Activated CD4-positive, alpha-beta T cell treated with anti-CD3 and anti-CD28 coated beads, Interleukin-2, amount 10 ng/mL, durations not matched to agents 7 days and 5 days (primary cell): ENCODE measurements at regions not wholly inside any gene's neighbourhood (a gene's known extent, or its start where the extent isn't known, plus 50 kb on each side); places are given as distances from the start of the nearest gene placed in this dataset.
"Not testable (repeated sequence)": the region's sequence is repeated elsewhere in the genome, so short reads cannot be mapped to it uniquely, and the experiment has no call there.

ENCODE experiments used
- CTCF ChIA-PET: fragments of 350-600 bp; sonication (Branson Sonifier 250); formaldehyde crosslinking; loops from one replicate; lab custom pipeline; 2021; ENCODE audit warnings: antibody characterized with exemption; lab: Charles Lee
- POLR2A ChIA-PET: fragments of 350-600 bp; sonication (Branson Sonifier 250); formaldehyde crosslinking; loops from one replicate; lab custom pipeline; 2021; ENCODE audit warnings: antibody characterized with exemption; lab: Charles Lee
- DNase-seq: peaks from one replicate; pipeline ENCODE4 v3.0.0-alpha.2; 2020
- H3K27ac Mint-ChIP-seq: one replicate; pipeline ENCODE4 v1.8.0; 2021; ENCODE audit warnings: mild to moderate bottlenecking, moderate library complexity, mixed read lengths
- H3K27me3 Mint-ChIP-seq: one replicate; pipeline ENCODE4 v1.8.0; 2021; ENCODE audit warnings: mixed read lengths
- H3K36me3 Mint-ChIP-seq: one replicate; pipeline ENCODE4 v1.8.0; 2021; ENCODE audit warnings: low read depth, mixed read lengths
- H3K4me1 Mint-ChIP-seq: one replicate; pipeline ENCODE4 v1.8.0; 2021; ENCODE audit warnings: mixed read lengths
- H3K4me3 Mint-ChIP-seq: one replicate; pipeline ENCODE4 v1.8.0; 2021; ENCODE audit warnings: mild to moderate bottlenecking, moderate library complexity, mixed read lengths
- H3K9me3 Mint-ChIP-seq: one replicate; pipeline ENCODE4 v1.8.0; 2021; ENCODE audit warnings: mixed read lengths

- Mint-ChIP-seq H3K4me1 (no peaks in the 10 kb centered on the region), H3K4me3 (no peak overlapping the region), H3K27me3 (no peaks in the 10 kb centered on the region), H3K27ac (no peak overlapping the region), H3K9me3 (no peaks in the 10 kb centered on the region), H3K36me3 (no peaks in the 10 kb centered on the region)
- no peak for DNase-seq
- POLR2A ChIA-PET: no interaction called here
- CTCF ChIA-PET: no interaction called here
Measured at GRCh38 chr2:155020246-155020645, 321.8 kb downstream of the KCNJ3 start.

- H3K27ac Mint-ChIP-seq: no peak overlapping the region
- no peaks in the 10 kb centered on the region for H3K27me3 Mint-ChIP-seq
- H3K36me3 Mint-ChIP-seq: no peaks in the 10 kb centered on the region
- H3K9me3 Mint-ChIP-seq: no peaks in the 10 kb centered on the region
- H3K4me3 Mint-ChIP-seq: no peak overlapping the region
- DNase-seq: no peak
- no peaks in the 10 kb centered on the region for H3K4me1 Mint-ChIP-seq
- ChIA-PET POLR2A (no interaction called here), CTCF (no interaction called here)
Measured at GRCh38 chr2:155010925-155011324, 312.4 kb downstream of the KCNJ3 start.

GRCh38 chr2:154995361-154995760 lies 296.9 kb downstream of the KCNJ3 start:
- no peaks in the 10 kb centered on the region for H3K27me3 Mint-ChIP-seq
- DNase-seq: no peak
- no peaks in the 10 kb centered on the region for H3K36me3 Mint-ChIP-seq
- no peaks in the 10 kb centered on the region for H3K4me1 Mint-ChIP-seq
- no peak overlapping the region for H3K27ac Mint-ChIP-seq
- ChIA-PET CTCF (no interaction called here), POLR2A (no interaction called here)
- H3K4me3 Mint-ChIP-seq: no peak overlapping the region
- no peaks in the 10 kb centered on the region for H3K9me3 Mint-ChIP-seq

- Mint-ChIP-seq H3K4me1 (no peaks in the 10 kb centered on the region), H3K27ac (no peak overlapping the region), H3K27me3 (no peaks in the 10 kb centered on the region), H3K4me3 (no peak overlapping the region), H3K9me3 (peaks cover 2% of the 10 kb centered on the region), H3K36me3 (no peaks in the 10 kb centered on the region)
- ChIA-PET POLR2A (no interaction called here), CTCF (no interaction called here)
- no peak for DNase-seq
Measured at GRCh38 chr2:154992826-154993225, 294.3 kb downstream of the KCNJ3 start.

- Mint-ChIP-seq H3K27ac (no peak overlapping the region), H3K9me3 (no peaks in the 10 kb centered on the region), H3K4me3 (no peak overlapping the region), H3K36me3 (no peaks in the 10 kb centered on the region), H3K27me3 (no peaks in the 10 kb centered on the region), H3K4me1 (no peaks in the 10 kb centered on the region)
- ChIA-PET CTCF (no interaction called here), POLR2A (no interaction called here)
- no peak for DNase-seq
Measured at GRCh38 chr2:154978710-154979109, 280.2 kb downstream of the KCNJ3 start.

GRCh38 chr2:154978244-154978643 lies 279.7 kb downstream of the KCNJ3 start:
- Mint-ChIP-seq H3K27ac (no peak overlapping the region), H3K9me3 (no peaks in the 10 kb centered on the region), H3K27me3 (no peaks in the 10 kb centered on the region), H3K4me3 (no peak overlapping the region), H3K4me1 (no peaks in the 10 kb centered on the region), H3K36me3 (no peaks in the 10 kb centered on the region)
- no peak for DNase-seq
- ChIA-PET POLR2A (no interaction called here), CTCF (no interaction called here)

GRCh38 chr2:154974041-154974440 lies 275.5 kb downstream of the KCNJ3 start:
- H3K36me3 Mint-ChIP-seq: no peaks in the 10 kb centered on the region
- no peak for DNase-seq
- no peaks in the 10 kb centered on the region for H3K4me1 Mint-ChIP-seq
- no peaks in the 10 kb centered on the region for H3K27me3 Mint-ChIP-seq
- H3K9me3 Mint-ChIP-seq: no peaks in the 10 kb centered on the region
- ChIA-PET CTCF (no interaction called here), POLR2A (no interaction called here)
- H3K4me3 Mint-ChIP-seq: no peak overlapping the region
- H3K27ac Mint-ChIP-seq: no peak overlapping the region

GRCh38 chr2:154963511-154963910 lies 265.0 kb downstream of the KCNJ3 start:
- no peaks in the 10 kb centered on the region for H3K36me3 Mint-ChIP-seq
- H3K27ac Mint-ChIP-seq: no peak overlapping the region
- POLR2A ChIA-PET: no interaction called here
- no peaks in the 10 kb centered on the region for H3K27me3 Mint-ChIP-seq
- H3K4me3 Mint-ChIP-seq: no peak overlapping the region
- no peaks in the 10 kb centered on the region for H3K4me1 Mint-ChIP-seq
- CTCF ChIA-PET: no interaction called here
- DNase-seq: no peak
- H3K9me3 Mint-ChIP-seq: peaks cover 2% of the 10 kb centered on the region

GRCh38 chr2:154961676-154962075 lies 263.2 kb downstream of the KCNJ3 start:
- Mint-ChIP-seq H3K27ac (no peak overlapping the region), H3K27me3 (no peaks in the 10 kb centered on the region), H3K36me3 (no peaks in the 10 kb centered on the region), H3K4me1 (no peaks in the 10 kb centered on the region), H3K9me3 (peaks cover 8% of the 10 kb centered on the region), H3K4me3 (no peak overlapping the region)
- ChIA-PET CTCF (no interaction called here), POLR2A (no interaction called here)
- no peak for DNase-seq

- CTCF ChIA-PET: no interaction called here
- no peaks in the 10 kb centered on the region for H3K36me3 Mint-ChIP-seq
- H3K9me3 Mint-ChIP-seq: peaks cover 8% of the 10 kb centered on the region
- H3K4me1 Mint-ChIP-seq: no peaks in the 10 kb centered on the region
- POLR2A ChIA-PET: no interaction called here
- no peak overlapping the region for H3K4me3 Mint-ChIP-seq
- no peaks in the 10 kb centered on the region for H3K27me3 Mint-ChIP-seq
- no peak overlapping the region for H3K27ac Mint-ChIP-seq
- no peak for DNase-seq
Measured at GRCh38 chr2:154960802-154961583, 262.5 kb downstream of the KCNJ3 start.

GRCh38 chr2:154952346-154952980 lies 254.0 kb downstream of the KCNJ3 start:
- Mint-ChIP-seq H3K27me3 (no peaks in the 10 kb centered on the region), H3K9me3 (no peaks in the 10 kb centered on the region), H3K36me3 (no peaks in the 10 kb centered on the region), H3K4me3 (no peak overlapping the region), H3K27ac (no peak overlapping the region), H3K4me1 (no peaks in the 10 kb centered on the region)
- no peak for DNase-seq
- POLR2A ChIA-PET: no interaction called here
- CTCF ChIA-PET: no interaction called here

- DNase-seq, CTCF ChIA-PET, H3K36me3 Mint-ChIP-seq, H3K4me3 Mint-ChIP-seq, H3K4me1 Mint-ChIP-seq, POLR2A ChIA-PET, H3K27ac Mint-ChIP-seq, H3K27me3 Mint-ChIP-seq, H3K9me3 Mint-ChIP-seq: not testable (repeated sequence)
Measured at GRCh38 chr2:154947416-154947815, 248.9 kb downstream of the KCNJ3 start.

GRCh38 chr2:154945984-154946383 lies 247.5 kb downstream of the KCNJ3 start:
- H3K4me3 Mint-ChIP-seq: no peak overlapping the region

GRCh38 chr2:154941379-154941778 lies 242.9 kb downstream of the KCNJ3 start:
- CTCF ChIA-PET: no interaction called here
- POLR2A ChIA-PET: no interaction called here
- no peak for DNase-seq
- Mint-ChIP-seq H3K4me1 (no peaks in the 10 kb centered on the region), H3K9me3 (no peaks in the 10 kb centered on the region), H3K27ac (no peak overlapping the region), H3K36me3 (no peaks in the 10 kb centered on the region), H3K4me3 (no peak overlapping the region), H3K27me3 (no peaks in the 10 kb centered on the region)

More at GRCh38 chr2:154945984-154946383, 247.5 kb downstream of the KCNJ3 start:
- POLR2A ChIA-PET: no interaction called here
- H3K36me3 Mint-ChIP-seq: no peaks in the 10 kb centered on the region
- CTCF ChIA-PET: no interaction called here
- H3K9me3 Mint-ChIP-seq: no peaks in the 10 kb centered on the region
- no peak for DNase-seq
- H3K27me3 Mint-ChIP-seq: no peaks in the 10 kb centered on the region
- H3K27ac Mint-ChIP-seq: no peak overlapping the region
- no peaks in the 10 kb centered on the region for H3K4me1 Mint-ChIP-seq
